ENCODE measurements at regions not wholly inside any gene's neighbourhood (a gene's known extent, or its start where the extent isn't known, plus 50 kb on each side); places are given as distances from the start of the nearest gene placed in this dataset.

DNA sequence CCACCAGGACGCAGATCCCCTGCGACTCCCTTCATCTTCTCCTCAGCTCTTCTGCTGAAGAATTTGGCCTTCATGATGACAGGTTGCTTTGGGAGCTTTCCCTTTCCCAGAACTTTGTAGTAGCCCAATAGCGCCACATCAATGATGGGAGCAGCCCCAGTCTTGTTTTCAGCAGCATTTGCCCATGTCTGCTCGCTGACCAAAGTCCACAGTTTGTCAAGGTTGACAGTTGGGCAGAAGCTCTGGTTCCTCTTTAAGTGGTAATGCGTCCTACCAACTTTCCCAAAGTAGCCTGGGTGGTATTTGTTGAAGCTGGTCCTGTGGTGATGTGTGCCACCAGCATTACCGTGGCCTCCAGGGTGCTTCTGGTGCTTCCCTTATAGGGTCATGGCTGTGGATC is 62.2 kb downstream of the GCNT4 start:
- TF ChIP-seq CTCF (IDR thresholded peaks at IDR 0.05; ENCODE audit: low read depth, low read length, poor library complexity, severe bottlenecking) (no peak), EZH2phosphoT487 (IDR thresholded peaks at IDR 0.05; ENCODE audit: borderline replicate concordance, low read length) (no peak)
